SH-SY5Y (cell line): ENCODE measurements at regions not wholly inside any gene's neighbourhood (a gene's known extent, or its start where the extent isn't known, plus 50 kb on each side); places are given as distances from the start of the nearest gene placed in this dataset.

Experiments used
- GATA2 ChIP-seq: IDR thresholded peaks from 2 replicates; pipeline ENCODE4 v1.6.1; 2011; ENCODE audit warnings: mild to moderate bottlenecking, low read depth, low read length
- GATA3 ChIP-seq: IDR thresholded peaks from 2 replicates; pipeline ENCODE4 v1.6.1; 2011; ENCODE audit warnings: low read depth, mild to moderate bottlenecking, low read length, moderate library complexity

- TF ChIP-seq GATA2, result no peak
- TF ChIP-seq GATA3, result no peak
Measured at GRCh38 chr6:82740072-82740471, 325.6 kb downstream of the UBE3D start.
